K562 (cell line): ENCODE measurements at regions not wholly inside any gene's neighbourhood (a gene's known extent, or its start where the extent isn't known, plus 50 kb on each side); places are given as distances from the start of the nearest gene placed in this dataset.

Source experiments
- CBFA2T3 ChIP-seq: fragments of 450-650 bp; IDR thresholded peaks from 2 replicates; pipeline ENCODE4 v1.6.1; 2017
- CREB1 ChIP-seq, 2 experiments: sonication (generic) in 1 of 2; formaldehyde crosslinking in 1 of 2; IDR thresholded peaks; 2 replicates each; pipeline versions ENCODE4 v1.6.1 to v1.8.0; 2012 to 2022; ENCODE audit warnings: inconsistent platforms in 1 of 2, mild to moderate bottlenecking in 1 of 2, missing genetic modification reagents in 1 of 2, moderate library complexity in 1 of 2
- CREBBP ChIP-seq: IDR thresholded peaks from one replicate; pipeline ENCODE4 v1.6.1; 2012; ENCODE audit warnings: low read depth, mild to moderate bottlenecking, control low read depth, inconsistent platforms, low read length
- ELK3 ChIP-seq: fragments of 450-650 bp; formaldehyde crosslinking; IDR thresholded peaks from 2 replicates; pipeline ENCODE4 v1.4.0; 2020; ENCODE audit warnings: mild to moderate bottlenecking
- EP300 ChIP-seq: IDR thresholded peaks from 2 replicates; pipeline ENCODE4 v1.6.1; 2012; ENCODE audit warnings: low read length, improper control_type of control experiment
- HDAC8 ChIP-seq: fragments of 450-650 bp; IDR thresholded peaks from 2 replicates; pipeline ENCODE4 v1.6.1; 2016; ENCODE audit warnings: mild to moderate bottlenecking, missing genetic modification characterization, moderate library complexity, missing compliant biosample characterization
- MCM3 ChIP-seq: fragments of 450-650 bp; IDR thresholded peaks from 2 replicates; pipeline ENCODE4 v1.6.1; 2016
- MEIS2 ChIP-seq: fragments of 450-650 bp; IDR thresholded peaks from 2 replicates; pipeline ENCODE4 v1.6.1; 2014; ENCODE audit warnings: mild to moderate bottlenecking; ENCODE audit not compliant: partially characterized antibody
- MTA3 ChIP-seq: fragments of 450-650 bp; formaldehyde crosslinking; IDR thresholded peaks from 2 replicates; pipeline ENCODE4 v1.6.1; 2017; ENCODE audit warnings: mild to moderate bottlenecking, borderline replicate concordance
- PML ChIP-seq: IDR thresholded peaks from 2 replicates; pipeline ENCODE4 v1.6.1; 2012; ENCODE audit warnings: low read length, inconsistent platforms
- RNF2 ChIP-seq: sonication (generic); IDR thresholded peaks from 2 replicates; pipeline ENCODE4 v1.6.1; 2016
- SREBF1 ChIP-seq: fragments of 150-350 bp; IDR thresholded peaks from 2 replicates; pipeline ENCODE4 v1.6.1; 2014; ENCODE audit warnings: antibody characterized with exemption, low read depth, low read length, borderline replicate concordance
- STAT5B ChIP-seq: fragments of 250-450 bp; sonication (Bioruptor Pico); IDR thresholded peaks from 2 replicates; pipeline ENCODE4 v1.8.0; 2021; ENCODE audit warnings: mild to moderate bottlenecking, inconsistent platforms
- TAF15 ChIP-seq: fragments of 200-400 bp; formaldehyde crosslinking; IDR thresholded peaks from 2 replicates; pipeline ENCODE4 v1.6.1; 2017; ENCODE audit warnings: mild to moderate bottlenecking, low read depth, low read length, moderate library complexity
- TBL1XR1 ChIP-seq, 2 experiments: IDR thresholded peaks; 2 replicates each; pipeline ENCODE4 v1.6.1; 2012; ENCODE audit warnings: improper control_type of control experiment in 2 of 2, low read length in 2 of 2, mild to moderate bottlenecking in 1 of 2
- XRCC4 ChIP-seq: IDR thresholded peaks from one replicate; pipeline ENCODE4 v1.6.1; 2011; ENCODE audit not compliant: insufficient read depth, insufficient read length; ENCODE audit errors: extremely low read depth
- ZFPM2 ChIP-seq: fragments of 250-450 bp; sonication (Bioruptor Pico); IDR thresholded peaks from 2 replicates; pipeline ENCODE4 v1.5.1; 2022; ENCODE audit warnings: mild to moderate bottlenecking
- ZNF23 ChIP-seq: fragments of 250-450 bp; sonication (Bioruptor Pico); IDR thresholded peaks from 2 replicates; pipeline ENCODE4 v1.4.0; 2020; ENCODE audit warnings: mild to moderate bottlenecking
- ZNF239 ChIP-seq: fragments of 250-450 bp; sonication (Bioruptor Pico); IDR thresholded peaks from 2 replicates; pipeline ENCODE4 v1.4.0; 2020; ENCODE audit warnings: mild to moderate bottlenecking
- ZNF280A ChIP-seq: fragments of 450-650 bp; IDR thresholded peaks from 2 replicates; pipeline ENCODE4 v1.6.1; 2018; ENCODE audit warnings: mild to moderate bottlenecking, low read depth; ENCODE audit not compliant: partially characterized antibody
- ZNF3 ChIP-seq: fragments of 250-450 bp; sonication (Bioruptor Pico); IDR thresholded peaks from 2 replicates; pipeline ENCODE4 v1.5.0; 2021; ENCODE audit warnings: mild to moderate bottlenecking, moderate library complexity
- ZNF354B ChIP-seq: fragments of 250-450 bp; sonication (Bioruptor Pico); IDR thresholded peaks from 2 replicates; pipeline ENCODE4 v1.4.0; 2020
- ZNF561 ChIP-seq: fragments of 450-650 bp; formaldehyde crosslinking; conservative IDR thresholded peaks from 2 replicates; pipeline ENCODE4 v1.4.0; 2020; ENCODE audit warnings: mild to moderate bottlenecking, moderate library complexity
- TF ChIP-seq, protein P1 (sequence below): sonication (generic); formaldehyde crosslinking; IDR thresholded peaks from 2 replicates; pipeline ENCODE4 v1.8.0; 2022; ENCODE audit warnings: missing genetic modification reagents, mild to moderate bottlenecking, moderate library complexity, borderline replicate concordance
- TF ChIP-seq, protein P2 (sequence below): sonication (generic); formaldehyde crosslinking; IDR thresholded peaks from 2 replicates; pipeline ENCODE4 v1.8.1; 2023; ENCODE audit warnings: mild to moderate bottlenecking, missing genetic modification reagents
- TF ChIP-seq, protein P3 (sequence below): fragments of 450-650 bp; formaldehyde crosslinking; IDR thresholded peaks from 2 replicates; pipeline ENCODE4 v1.4.0; 2022; ENCODE audit warnings: missing genetic modification characterization

DNA sequence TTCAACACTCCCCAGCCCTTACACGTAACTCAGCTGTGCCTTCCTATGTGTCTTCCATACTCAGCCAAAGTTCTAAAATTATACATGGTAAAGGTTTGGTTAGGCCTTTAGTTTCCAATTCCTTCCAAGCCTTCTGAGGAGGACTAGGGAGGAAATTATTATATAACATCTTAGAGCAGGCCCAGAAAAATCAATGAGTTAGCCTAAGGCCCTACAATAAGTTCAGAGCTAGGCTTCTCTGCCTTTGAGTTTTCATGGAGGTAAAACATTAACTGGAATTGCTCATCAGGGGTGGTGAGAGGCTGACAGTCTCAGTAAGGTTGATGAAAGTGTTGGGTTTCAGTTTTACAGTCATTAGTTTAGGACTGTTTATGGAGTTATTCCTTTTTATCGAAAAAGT is 286.0 kb downstream of the ADGB start (continued):
- TF ChIP-seq, protein P1, sequence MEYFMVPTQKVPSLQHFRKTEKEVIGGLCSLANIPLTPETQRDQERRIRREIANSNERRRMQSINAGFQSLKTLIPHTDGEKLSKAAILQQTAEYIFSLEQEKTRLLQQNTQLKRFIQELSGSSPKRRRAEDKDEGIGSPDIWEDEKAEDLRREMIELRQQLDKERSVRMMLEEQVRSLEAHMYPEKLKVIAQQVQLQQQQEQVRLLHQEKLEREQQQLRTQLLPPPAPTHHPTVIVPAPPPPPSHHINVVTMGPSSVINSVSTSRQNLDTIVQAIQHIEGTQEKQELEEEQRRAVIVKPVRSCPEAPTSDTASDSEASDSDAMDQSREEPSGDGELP (CRISPR knock-in tag), result no peak
- TF ChIP-seq MCM3, result no peak
- TF ChIP-seq SREBF1, result no peak
- no peak for TF ChIP-seq CBFA2T3
- no peak for TF ChIP-seq HDAC8
- no peak for TF ChIP-seq MTA3
- peak; percentile 12 for TF ChIP-seq MEIS2
- no peak for TF ChIP-seq XRCC4
- TF ChIP-seq STAT5B (CRISPR knock-in tag), result no peak
- TF ChIP-seq ZNF239, result peak; percentile 53; the same call in 1 of the 2 replicates
- 0 out of 2 replicates have a peak, but pooled peaks have one; percentile 24 for TF ChIP-seq ZNF354B (CRISPR knock-in tag)
- TF ChIP-seq RNF2, result peak; percentile 44; the same call in 1 of the 2 replicates
- no peak for TF ChIP-seq ZNF280A
- TF ChIP-seq ZNF23 (CRISPR knock-in tag), result no peak
- no peak for TF ChIP-seq ZFPM2
- TF ChIP-seq ZNF561 (CRISPR knock-in tag), result 0 out of 2 replicates have a peak, but pooled peaks have one; percentile 14
- TF ChIP-seq CREB1 (IDR thresholded peaks at IDR 0.05), result no peak
- TF ChIP-seq CREB1 (CRISPR knock-in tag; IDR thresholded peaks at IDR 0.05), result no peak
- TF ChIP-seq ELK3 (CRISPR knock-in tag), result 0 out of 2 replicates have a peak, but pooled peaks have one; percentile 3
- TF ChIP-seq, protein P2, sequence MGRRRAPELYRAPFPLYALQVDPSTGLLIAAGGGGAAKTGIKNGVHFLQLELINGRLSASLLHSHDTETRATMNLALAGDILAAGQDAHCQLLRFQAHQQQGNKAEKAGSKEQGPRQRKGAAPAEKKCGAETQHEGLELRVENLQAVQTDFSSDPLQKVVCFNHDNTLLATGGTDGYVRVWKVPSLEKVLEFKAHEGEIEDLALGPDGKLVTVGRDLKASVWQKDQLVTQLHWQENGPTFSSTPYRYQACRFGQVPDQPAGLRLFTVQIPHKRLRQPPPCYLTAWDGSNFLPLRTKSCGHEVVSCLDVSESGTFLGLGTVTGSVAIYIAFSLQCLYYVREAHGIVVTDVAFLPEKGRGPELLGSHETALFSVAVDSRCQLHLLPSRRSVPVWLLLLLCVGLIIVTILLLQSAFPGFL (CRISPR knock-in tag), result no peak
- no peak for TF ChIP-seq CREBBP
- no peak for TF ChIP-seq TAF15
- TF ChIP-seq, protein P3, sequence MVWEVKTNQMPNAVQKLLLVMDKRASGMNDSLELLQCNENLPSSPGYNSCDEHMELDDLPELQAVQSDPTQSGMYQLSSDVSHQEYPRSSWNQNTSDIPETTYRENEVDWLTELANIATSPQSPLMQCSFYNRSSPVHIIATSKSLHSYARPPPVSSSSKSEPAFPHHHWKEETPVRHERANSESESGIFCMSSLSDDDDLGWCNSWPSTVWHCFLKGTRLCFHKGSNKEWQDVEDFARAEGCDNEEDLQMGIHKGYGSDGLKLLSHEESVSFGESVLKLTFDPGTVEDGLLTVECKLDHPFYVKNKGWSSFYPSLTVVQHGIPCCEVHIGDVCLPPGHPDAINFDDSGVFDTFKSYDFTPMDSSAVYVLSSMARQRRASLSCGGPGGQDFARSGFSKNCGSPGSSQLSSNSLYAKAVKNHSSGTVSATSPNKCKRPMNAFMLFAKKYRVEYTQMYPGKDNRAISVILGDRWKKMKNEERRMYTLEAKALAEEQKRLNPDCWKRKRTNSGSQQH, result peak; percentile 18; the same call in 1 of the 2 replicates
- TF ChIP-seq EP300, result no peak
- peak in 1 of 2 experiments; percentile 8; a peak in 1 of 4 replicates for TF ChIP-seq TBL1XR1 (IDR thresholded peaks at IDR 0.05; ENCODE audit: low read length in 2 of 2)
- TF ChIP-seq ZNF3 (CRISPR knock-in tag), result peak; percentile 8; the same call in 1 of the 2 replicates
- 0 out of 2 replicates have a peak, but pooled peaks have one; percentile 22 for TF ChIP-seq PML
